ENCODE measurements at regions not wholly inside any gene's neighbourhood (a gene's known extent, or its start where the extent isn't known, plus 50 kb on each side); places are given as distances from the start of the nearest gene placed in this dataset.

DNA sequence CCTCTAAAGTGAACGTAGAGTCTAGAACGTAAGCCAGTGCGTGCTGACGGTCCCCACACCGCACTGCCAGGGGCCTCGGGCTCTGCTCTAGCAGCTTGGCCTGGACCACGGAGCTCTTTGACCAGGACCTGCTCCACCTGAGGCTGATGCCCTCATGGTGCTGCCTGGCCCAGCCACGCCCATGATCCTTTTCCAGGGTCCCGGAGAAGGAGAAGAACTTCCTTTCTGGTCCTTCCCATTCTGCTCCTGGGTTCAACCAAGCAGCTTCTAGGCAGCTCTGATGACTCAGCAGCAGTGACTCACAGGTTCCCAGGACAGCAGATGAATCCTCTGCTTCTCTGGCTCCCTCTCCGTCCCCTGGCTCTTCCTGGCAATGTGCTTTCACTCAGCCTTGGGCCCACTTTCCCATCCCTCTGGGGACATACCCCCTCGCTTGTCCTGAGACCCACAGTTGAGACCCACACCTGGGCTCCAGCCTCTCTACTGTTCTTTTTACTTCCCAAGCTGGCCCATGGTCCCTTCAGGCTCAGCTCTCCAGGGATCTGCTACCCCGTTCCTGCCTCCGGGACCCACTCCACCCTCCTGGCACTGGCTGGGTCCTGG is 246.3 kb upstream of the RAB4A start:
- no peak overlapping the region for H3K27ac Mint-ChIP-seq
- ATAC-seq (replicated peaks), result peak; percentile 35
- H3K9me3 Mint-ChIP-seq, result no peaks in the 10 kb centered on the region
- peaks cover 9% of the 10 kb centered on the region for H3K4me1 Mint-ChIP-seq
- H3K36me3 Mint-ChIP-seq (ENCODE audit: low read depth), result no peaks in the 10 kb centered on the region
- no peaks in the 10 kb centered on the region for H3K27me3 Mint-ChIP-seq
- H3K4me3 Mint-ChIP-seq, result no peak overlapping the region

DNA sequence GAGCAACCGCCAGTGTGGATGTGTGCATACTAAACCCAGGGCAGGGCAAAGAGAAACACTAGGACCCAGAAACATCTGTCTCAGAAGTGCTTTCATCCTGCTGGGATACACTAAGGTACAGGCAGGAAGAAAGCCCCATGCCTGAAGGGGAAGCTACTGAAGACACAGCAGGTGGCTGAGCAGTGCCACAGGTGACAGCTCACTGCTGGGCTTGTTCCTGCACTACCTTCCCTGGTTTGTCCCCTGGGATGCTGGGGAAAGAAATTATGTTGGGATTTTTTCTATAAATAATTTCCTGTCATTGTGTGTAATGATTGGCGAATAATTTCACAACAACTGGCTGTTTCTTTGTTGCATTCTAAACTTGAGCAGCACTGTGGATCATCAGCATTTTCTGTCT is 245.3 kb upstream of the RAB4A start:
- no peak overlapping the region for H3K4me3 Mint-ChIP-seq
- no peaks in the 10 kb centered on the region for H3K36me3 Mint-ChIP-seq (ENCODE audit: low read depth)
- peaks cover 9% of the 10 kb centered on the region for H3K4me1 Mint-ChIP-seq
- H3K27me3 Mint-ChIP-seq, result no peaks in the 10 kb centered on the region
- no peak overlapping the region for H3K27ac Mint-ChIP-seq
- no peaks in the 10 kb centered on the region for H3K9me3 Mint-ChIP-seq
- no peak for ATAC-seq (replicated peaks)

DNA sequence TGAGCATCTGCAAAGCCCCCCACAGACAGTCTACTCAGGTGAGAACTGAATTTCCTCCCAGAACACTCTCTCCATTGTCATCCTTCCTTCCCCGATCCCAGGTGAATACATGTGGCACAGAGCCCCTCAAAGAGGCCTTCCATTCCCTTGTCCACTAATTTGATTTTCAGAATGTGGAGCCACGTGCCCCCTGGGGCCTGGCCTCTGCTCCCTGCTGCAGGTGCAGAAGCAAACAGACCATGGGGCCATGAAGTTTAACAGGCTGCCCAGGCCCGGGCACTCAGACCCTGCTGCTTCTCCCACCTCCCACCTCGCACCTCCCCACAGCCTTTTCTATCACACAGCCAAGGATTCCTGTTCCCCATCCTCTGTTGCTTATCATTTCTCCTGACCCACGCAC is 243.8 kb upstream of the RAB4A start:
- H3K4me1 Mint-ChIP-seq, result peaks cover 10% of the 10 kb centered on the region
- H3K27ac Mint-ChIP-seq, result peak overlapping the region; percentile 58
- no peaks in the 10 kb centered on the region for H3K9me3 Mint-ChIP-seq
- no peaks in the 10 kb centered on the region for H3K27me3 Mint-ChIP-seq
- H3K4me3 Mint-ChIP-seq, result peak overlapping the region; percentile 74
- H3K36me3 Mint-ChIP-seq (ENCODE audit: low read depth), result no peaks in the 10 kb centered on the region
- ATAC-seq (replicated peaks), result no peak

DNA sequence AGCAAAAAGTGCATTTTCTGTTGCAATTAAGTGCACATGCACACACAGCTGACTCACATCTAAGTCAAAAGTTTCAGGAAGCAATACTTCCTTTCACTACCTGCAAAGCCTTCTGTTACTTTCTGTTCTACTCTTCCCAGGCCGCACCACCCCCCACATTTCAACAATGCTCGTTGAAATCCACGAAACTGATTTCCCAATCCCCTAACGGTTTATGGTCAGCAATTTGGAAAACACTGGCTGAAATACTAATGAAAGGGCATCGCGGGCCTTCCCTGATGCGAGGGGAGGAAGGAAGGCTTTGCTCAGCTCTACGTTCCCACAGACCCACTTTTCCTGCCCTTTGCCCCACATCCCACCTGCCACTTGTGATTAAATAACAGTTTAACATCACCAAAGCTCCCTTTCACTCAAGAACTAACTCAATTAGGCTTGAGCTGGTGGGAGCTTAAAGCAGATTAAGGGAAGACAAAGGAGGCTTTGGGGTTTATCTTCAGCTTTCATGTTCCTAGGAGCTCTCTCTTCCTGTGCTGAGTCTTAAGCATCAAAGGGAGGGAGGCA is 243.2 kb upstream of the RAB4A start:
- peaks cover 15% of the 10 kb centered on the region for H3K4me1 Mint-ChIP-seq
- no peaks in the 10 kb centered on the region for H3K9me3 Mint-ChIP-seq
- H3K4me3 Mint-ChIP-seq, result peak overlapping the region; percentile 74

DNA sequence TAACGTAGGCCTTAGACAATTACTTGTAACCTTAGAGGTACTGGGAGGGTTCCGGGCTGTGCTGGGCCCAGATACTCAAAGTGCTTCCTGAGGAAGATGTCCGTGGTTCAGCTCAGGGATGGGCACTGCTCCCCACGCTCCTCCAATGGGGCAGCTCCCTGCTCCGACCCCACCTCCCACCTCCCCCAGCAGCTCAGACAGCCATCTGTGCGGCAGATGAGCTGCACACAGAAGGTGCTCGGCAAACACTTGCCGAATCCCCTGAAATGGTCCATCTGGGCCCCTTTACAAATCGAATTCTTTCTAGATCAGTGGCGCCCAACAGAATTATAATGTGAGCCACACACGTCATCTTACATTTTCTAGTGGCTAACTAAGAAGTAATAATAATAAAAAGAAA is 242.4 kb upstream of the RAB4A start:
- Mint-ChIP-seq H3K9me3 (no peaks in the 10 kb centered on the region), H3K36me3 (ENCODE audit: low read depth) (no peaks in the 10 kb centered on the region), H3K4me3 (no peak overlapping the region), H3K27me3 (no peaks in the 10 kb centered on the region), H3K27ac (no peak overlapping the region), H3K4me1 (peaks cover 23% of the 10 kb centered on the region)
- no peak for ATAC-seq (replicated peaks)

More for the DNA sequence above, 243.2 kb upstream of the RAB4A start:
- Mint-ChIP-seq H3K36me3 (ENCODE audit: low read depth) (no peaks in the 10 kb centered on the region), H3K27ac (peak overlapping the region; percentile 58), H3K27me3 (no peaks in the 10 kb centered on the region)
- peak; percentile 91 for ATAC-seq (replicated peaks)

DNA sequence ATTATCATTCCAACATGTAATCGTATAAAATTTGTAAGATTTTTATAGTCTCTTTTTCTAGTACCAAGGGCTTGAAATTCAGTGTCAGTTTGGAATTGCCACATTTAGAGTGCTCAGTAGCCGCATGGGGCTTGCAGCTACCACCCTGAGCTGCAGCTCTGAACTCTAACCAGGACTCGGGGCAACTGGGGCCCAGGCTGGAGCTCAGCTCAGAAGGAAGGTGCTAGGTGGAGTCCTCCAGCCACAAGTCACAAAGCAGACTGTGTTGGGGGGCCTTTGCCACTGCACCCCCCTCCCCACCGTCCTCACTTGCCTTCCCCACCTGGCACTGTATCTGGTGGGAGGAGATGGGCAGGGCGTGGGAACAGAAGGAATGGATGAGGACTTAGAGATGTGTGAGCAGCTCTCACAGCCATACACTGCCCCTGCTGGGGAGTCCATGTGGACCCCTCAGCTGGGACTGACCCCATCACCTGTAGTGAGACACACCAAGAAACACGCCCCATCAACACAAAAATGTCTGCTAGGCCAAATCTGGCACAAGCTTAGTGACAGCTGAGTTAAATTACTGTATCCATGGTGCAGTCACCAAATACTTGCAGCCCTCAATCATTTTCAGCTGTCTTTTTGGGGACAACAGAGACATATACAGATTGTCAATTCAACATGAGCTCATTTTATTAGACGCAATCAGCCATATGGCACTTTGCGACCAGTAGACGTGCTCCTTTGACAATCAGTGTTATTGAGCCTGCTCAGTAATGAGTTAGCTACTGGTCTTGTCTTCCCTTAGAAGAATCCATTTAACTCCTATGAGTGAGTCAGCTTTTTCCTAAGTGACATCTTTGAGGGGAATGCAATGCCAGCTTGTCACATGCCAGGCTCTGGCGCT is 241.7 kb upstream of the RAB4A start:
- Mint-ChIP-seq H3K4me1 (peaks cover 30% of the 10 kb centered on the region), H3K4me3 (no peak overlapping the region), H3K9me3 (no peaks in the 10 kb centered on the region), H3K36me3 (ENCODE audit: low read depth) (no peaks in the 10 kb centered on the region), H3K27ac (no peak overlapping the region), H3K27me3 (no peaks in the 10 kb centered on the region)
- no peak for ATAC-seq (replicated peaks)

DNA sequence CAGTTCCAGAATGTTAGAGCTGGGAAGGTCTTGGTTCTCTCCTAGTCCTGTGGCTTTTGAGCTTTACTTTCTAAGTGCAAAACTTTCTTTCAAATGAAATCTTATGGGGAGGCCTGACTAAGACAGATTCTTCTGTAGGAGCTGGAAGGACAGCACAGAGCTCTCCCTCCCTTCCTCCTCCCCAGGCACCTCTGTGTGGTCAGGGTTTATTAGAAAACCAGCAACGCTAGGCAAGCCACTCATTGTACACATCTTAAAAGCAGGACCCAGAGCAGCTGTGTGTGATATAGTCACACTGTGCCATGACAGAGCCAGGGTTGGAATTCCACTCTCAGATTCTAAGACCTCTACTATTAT is 241.1 kb upstream of the RAB4A start:
- H3K27ac Mint-ChIP-seq, result no peak overlapping the region
- no peak overlapping the region for H3K4me3 Mint-ChIP-seq
- no peaks in the 10 kb centered on the region for H3K27me3 Mint-ChIP-seq
- no peaks in the 10 kb centered on the region for H3K9me3 Mint-ChIP-seq
- H3K36me3 Mint-ChIP-seq (ENCODE audit: low read depth), result no peaks in the 10 kb centered on the region
- H3K4me1 Mint-ChIP-seq, result peaks cover 37% of the 10 kb centered on the region
- ATAC-seq (replicated peaks), result no peak

DNA sequence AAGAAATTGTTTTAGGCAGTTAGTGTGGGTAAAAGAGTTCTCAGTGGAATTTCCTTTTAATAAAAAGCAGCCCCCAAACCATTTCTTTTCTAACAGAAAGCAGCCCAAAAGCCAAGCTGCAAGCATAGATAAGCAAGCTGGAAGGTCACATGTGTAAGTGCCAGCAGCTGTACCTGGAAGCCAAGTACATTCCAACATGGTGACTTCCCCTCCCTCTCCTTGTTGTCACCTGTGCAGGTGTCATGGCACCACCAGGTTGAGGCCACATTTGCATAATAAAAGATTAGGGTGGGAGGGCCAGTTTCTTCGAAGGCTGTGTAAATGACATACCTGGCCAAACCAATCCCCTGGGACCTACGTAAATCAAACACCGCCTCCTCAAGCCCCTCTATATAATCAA is 240.3 kb upstream of the RAB4A start:
- no peaks in the 10 kb centered on the region for H3K9me3 Mint-ChIP-seq
- no peak overlapping the region for H3K27ac Mint-ChIP-seq
- no peak for ATAC-seq (replicated peaks)
- no peaks in the 10 kb centered on the region for H3K36me3 Mint-ChIP-seq (ENCODE audit: low read depth)
- H3K4me1 Mint-ChIP-seq, result peaks cover 44% of the 10 kb centered on the region
- H3K4me3 Mint-ChIP-seq, result no peak overlapping the region
- no peaks in the 10 kb centered on the region for H3K27me3 Mint-ChIP-seq

DNA sequence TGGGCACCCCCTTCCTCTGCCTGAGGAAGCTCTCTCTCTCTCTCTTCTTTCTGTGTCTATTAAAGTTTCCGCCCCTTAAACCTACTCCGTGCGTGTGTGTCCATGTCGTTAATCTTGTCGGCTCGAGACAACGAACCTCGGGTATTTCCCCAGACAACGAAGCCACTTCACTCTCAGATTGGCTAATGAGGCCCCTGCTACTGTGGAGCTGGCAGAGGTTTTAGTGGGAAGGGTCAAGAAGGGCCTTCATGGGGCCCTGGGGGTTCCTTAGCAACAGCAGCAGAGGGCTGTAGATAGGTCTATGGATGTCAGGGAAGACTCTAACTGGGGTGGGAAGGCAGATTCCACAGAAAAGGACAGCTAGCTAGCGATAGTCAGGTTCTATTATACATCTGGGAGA is 239.8 kb upstream of the RAB4A start:
- Mint-ChIP-seq H3K4me3 (no peak overlapping the region), H3K4me1 (peaks cover 48% of the 10 kb centered on the region), H3K36me3 (ENCODE audit: low read depth) (no peaks in the 10 kb centered on the region), H3K27ac (no peak overlapping the region), H3K27me3 (no peaks in the 10 kb centered on the region), H3K9me3 (no peaks in the 10 kb centered on the region)
- ATAC-seq (replicated peaks), result no peak

DNA sequence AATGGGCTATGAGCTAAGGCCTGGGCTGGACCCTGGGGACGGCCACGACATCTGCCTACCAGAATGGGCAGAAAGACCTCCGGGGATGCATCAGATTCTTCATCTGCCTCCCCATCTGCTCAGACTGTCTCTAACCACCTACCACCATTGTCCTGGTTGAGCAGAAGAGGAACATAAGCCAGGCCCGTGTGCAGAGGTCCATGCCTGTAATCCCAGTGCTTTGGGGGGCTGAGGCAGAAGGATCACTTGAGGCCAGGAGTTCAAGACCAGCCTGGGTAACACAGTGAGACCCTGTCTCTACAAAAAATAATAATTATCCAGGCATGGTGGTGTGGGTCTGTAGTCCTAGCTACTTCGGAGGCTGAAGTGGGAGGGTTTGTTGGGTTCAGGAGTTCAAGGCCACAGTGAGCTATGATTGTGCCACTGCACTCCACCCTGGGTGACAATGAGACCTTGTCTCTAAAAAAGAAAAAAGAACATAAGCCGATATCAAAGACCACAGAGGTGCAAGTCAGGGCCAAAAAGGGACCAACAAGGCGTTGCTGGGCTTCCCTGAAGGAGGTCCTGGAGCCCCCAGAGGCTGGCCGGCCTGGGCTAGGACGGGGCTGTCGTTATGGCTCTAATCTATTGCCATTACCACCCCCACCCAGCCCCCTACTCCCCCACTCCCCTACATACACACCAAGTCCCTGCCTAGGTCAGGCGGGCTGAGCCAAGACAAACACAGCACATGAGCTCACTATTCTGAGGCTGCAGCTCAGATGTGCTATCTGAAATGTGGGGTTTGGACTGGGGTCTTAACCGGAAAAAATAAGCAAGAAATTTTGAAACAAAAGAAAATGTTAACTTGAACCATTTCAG is 239.2 kb upstream of the RAB4A start:
- peaks cover 54% of the 10 kb centered on the region for H3K4me1 Mint-ChIP-seq
- H3K9me3 Mint-ChIP-seq, result no peaks in the 10 kb centered on the region
- H3K27ac Mint-ChIP-seq, result no peak overlapping the region
- ATAC-seq (replicated peaks), result no peak
- no peaks in the 10 kb centered on the region for H3K27me3 Mint-ChIP-seq
- H3K36me3 Mint-ChIP-seq (ENCODE audit: low read depth), result no peaks in the 10 kb centered on the region
- H3K4me3 Mint-ChIP-seq, result no peak overlapping the region

DNA sequence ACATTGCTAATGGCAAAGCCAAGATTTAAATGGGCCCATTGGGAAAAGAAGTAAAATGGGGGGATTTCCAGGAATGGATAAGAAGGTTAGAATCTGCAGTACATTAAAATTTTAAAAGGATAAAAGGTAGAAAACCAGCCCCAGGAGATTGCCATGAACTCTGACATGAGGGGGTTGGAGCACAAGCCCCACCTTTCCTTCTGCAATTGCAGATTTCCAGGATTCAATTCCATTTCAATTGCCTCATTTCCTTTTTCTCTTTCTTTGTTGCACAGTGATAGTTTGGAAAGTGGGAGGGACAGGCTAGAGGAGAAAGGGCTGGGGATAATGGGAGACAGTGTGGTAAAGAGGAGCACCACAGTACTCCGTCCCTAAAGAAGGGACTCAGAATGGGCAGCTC is 238.5 kb upstream of the RAB4A start:
- no peaks in the 10 kb centered on the region for H3K36me3 Mint-ChIP-seq (ENCODE audit: low read depth)
- ATAC-seq (replicated peaks), result no peak
- H3K27ac Mint-ChIP-seq, result no peak overlapping the region
- no peaks in the 10 kb centered on the region for H3K27me3 Mint-ChIP-seq
- H3K4me1 Mint-ChIP-seq, result peaks cover 56% of the 10 kb centered on the region
- H3K9me3 Mint-ChIP-seq, result no peaks in the 10 kb centered on the region
- H3K4me3 Mint-ChIP-seq, result peak overlapping the region; percentile 24

DNA sequence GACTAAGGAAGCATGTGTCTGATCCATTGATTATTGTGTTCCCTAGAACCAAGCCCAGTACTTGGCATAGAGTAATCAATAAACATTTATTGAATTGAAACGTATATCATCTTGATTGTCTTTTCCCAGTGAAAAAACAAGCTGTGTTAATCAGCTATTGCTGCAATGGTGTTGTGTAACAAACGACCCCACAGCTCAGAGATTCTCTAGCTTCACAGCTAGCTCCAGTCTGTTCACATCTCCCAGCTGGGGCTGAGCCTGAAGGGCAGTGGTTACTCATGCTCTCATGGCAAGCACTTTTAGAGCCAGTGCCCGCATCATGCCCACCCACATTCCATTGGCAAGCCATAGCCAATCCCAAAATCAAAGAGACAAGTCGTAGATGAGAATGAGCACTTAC is 237.4 kb upstream of the RAB4A start:
- ATAC-seq (replicated peaks), result no peak
- no peaks in the 10 kb centered on the region for H3K9me3 Mint-ChIP-seq
- no peaks in the 10 kb centered on the region for H3K36me3 Mint-ChIP-seq (ENCODE audit: low read depth)
- H3K4me1 Mint-ChIP-seq, result peaks cover 57% of the 10 kb centered on the region
- H3K4me3 Mint-ChIP-seq, result peak overlapping the region; percentile 24
- no peak overlapping the region for H3K27ac Mint-ChIP-seq
- no peaks in the 10 kb centered on the region for H3K27me3 Mint-ChIP-seq

DNA sequence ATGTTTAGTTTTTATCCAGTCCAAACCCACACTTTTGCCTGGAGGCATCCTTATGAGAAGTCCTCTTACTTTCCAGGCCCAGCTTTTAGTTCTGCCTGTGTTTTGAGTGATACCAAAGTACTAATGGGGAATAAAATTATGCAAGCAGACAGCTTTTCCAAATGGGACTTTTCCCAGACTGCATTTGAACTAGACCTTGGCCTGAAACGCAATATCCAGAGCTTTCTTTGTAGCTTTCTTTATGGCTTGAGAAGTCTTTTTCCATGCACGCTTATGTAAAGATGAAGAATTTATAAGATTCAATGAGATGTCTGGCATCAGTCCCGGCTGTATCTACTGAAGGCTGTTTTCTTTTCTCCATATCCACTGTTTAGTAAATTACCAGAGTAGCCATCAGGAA is 236.6 kb upstream of the RAB4A start:
- Mint-ChIP-seq H3K36me3 (ENCODE audit: low read depth) (no peaks in the 10 kb centered on the region), H3K4me1 (peaks cover 63% of the 10 kb centered on the region), H3K27ac (no peak overlapping the region), H3K4me3 (no peak overlapping the region), H3K27me3 (peaks cover 5% of the 10 kb centered on the region), H3K9me3 (no peaks in the 10 kb centered on the region)
- no peak for ATAC-seq (replicated peaks)

DNA sequence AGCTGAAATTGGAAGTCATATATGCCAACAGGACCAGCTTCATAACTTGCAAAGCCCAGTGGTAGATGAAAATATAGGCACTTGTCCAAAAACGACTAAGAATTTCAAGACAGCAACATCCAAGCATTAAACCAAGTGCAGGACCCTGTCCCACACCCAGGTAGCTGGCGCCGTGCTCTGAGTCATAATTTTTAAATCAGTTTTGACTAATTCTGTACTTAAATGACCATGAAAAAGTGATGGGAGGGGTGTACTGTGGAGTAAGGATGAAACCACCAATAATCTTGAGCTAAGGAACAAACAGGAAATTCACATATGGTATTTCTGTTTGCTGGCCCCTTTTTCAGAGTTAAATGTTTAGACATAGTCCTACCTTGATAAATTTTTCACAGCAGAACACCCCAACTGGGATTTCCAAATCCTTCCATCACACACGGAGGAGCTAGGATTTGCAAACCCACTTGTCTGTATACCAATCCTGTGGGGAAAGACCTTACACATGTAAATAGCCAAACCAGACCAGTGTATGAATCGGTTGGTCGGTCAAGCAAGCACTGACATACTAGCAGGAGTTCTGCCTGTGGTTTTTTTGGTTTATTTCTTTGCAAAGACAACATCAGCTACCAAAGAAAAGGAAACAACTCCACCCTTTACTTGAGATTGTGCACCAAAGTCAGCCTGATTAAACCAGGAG is 235.7 kb upstream of the RAB4A start:
- ATAC-seq (replicated peaks), result peak; percentile 91
- no peaks in the 10 kb centered on the region for H3K36me3 Mint-ChIP-seq (ENCODE audit: low read depth)
- peaks cover 5% of the 10 kb centered on the region for H3K27me3 Mint-ChIP-seq
- no peaks in the 10 kb centered on the region for H3K9me3 Mint-ChIP-seq
- peak overlapping the region; percentile 31 for H3K4me3 Mint-ChIP-seq
- no peak overlapping the region for H3K27ac Mint-ChIP-seq
- H3K4me1 Mint-ChIP-seq, result peaks cover 63% of the 10 kb centered on the region

Data from activated T-helper 17 cell treated with anti-CD3 and anti-CD28 coated beads, Interleukin-2, amount 50 U/mL, for 72 hours (primary cell).